ENCODE measurements at regions not wholly inside any gene's neighbourhood (a gene's known extent, or its start where the extent isn't known, plus 50 kb on each side); places are given as distances from the start of the nearest gene placed in this dataset.
"Not testable (repeated sequence)": the region's sequence is repeated elsewhere in the genome, so short reads cannot be mapped to it uniquely, and the experiment has no call there.

DNA sequence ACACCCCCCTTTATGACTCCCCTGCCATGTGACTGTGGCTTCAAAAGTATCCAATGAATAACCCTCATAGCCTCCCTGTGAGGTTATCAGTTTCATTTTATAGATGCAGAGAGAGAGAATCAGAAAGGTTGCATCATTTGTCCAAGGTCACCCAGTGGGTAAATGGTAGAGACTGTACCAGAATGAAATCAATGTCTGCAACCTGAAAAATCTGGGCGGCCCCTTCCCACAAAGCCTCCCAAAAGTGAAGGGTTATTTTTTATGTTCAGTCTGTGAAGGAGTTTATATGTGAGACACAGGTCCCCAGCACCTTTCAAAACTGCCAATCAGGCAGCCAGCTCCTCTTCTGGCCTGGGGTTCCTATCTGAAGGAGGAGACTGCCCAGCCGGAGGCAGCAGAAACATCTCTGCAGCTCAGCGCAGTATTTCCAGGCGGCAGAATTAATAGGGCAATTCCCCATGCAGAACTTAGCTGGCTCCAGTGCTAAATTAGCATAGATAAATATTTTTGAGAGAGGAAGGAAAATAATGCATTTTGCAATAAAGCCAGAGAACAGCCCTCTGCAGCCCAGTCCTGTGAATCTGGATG is 130.8 kb upstream of the PRR20G start:
- DNase-seq (ENCODE audit: low read depth, low spot score): no peak

DNA sequence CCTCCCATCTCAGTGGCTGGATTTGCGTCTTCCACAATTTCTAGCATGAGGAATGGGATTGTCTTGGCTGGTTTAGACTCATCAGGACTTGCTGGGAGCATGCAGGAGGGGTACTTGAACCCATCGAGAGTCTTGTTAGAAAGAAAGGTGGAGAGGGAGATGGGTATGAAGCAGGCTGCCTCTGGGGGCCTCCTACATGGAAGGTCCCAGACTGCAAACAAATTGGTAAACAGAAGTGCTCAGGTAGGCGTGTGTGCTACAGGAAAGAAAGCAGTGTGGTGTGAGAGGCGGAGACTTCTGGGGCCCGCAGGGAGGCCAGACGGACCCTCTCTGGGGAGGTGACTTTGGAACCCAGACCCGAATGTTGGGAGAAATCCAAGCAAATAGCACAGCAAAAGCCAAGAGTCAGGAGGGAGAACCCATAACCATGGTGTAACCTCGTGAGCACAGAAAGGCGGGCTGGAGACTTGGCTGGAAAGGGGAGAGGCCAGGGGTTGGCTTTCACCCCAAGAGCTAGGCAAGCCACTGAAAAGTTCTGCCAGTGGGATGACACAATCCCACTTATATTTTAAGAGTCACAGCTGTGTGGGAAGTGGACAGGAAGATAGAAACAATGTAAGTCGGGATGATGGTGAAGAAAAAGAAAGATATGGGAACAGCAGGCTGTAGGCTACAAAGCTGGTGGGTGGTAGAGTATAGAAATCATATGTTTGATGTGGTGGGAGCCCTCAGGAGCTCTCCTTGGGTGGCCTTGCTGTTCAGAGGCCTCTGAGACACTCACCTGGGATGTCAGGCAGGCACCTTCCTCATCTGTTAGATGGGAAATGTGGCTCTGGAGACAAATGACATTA is 130.1 kb upstream of the PRR20G start:
- DNase-seq (ENCODE audit: low read depth, low spot score): no peak

DNA sequence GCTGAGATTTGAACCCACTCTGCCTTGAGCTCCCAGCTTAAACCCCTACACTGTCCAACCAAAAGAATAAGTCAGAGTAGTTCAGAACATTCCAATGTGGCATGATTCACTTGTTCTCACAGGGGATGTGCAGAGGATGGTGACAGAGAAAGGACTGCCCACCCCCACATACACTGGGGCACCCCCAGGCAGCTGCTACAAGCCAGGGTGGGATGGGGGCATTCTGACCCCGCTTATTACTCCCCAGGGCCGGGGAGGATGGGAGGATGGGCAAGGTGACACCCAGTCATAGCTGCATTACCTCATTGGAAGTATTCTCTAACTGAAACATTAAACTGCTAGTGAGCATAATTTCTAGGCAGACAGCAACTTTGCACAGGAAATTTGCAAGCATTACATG is 126.0 kb upstream of the PRR20G start:
- no peak for DNase-seq (ENCODE audit: low read depth, low spot score)

DNA sequence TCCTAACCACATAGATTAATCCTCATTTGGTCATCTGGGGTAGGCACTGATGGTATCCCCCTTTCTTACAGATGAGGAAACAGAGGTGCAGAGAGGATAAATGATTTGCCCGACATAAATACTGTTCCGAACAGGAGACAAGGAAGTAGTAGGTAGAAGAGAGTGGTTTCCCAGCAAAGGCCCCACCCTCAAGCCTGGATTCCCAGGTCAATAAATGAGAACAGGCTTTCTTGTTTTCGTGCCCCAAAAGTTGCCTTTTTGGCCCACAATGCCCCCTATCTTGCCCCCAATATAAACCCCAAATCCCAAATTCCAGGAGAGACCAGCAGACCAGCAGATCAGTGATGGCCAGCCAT is 125.5 kb upstream of the PRR20G start:
- DNase-seq (ENCODE audit: low read depth, low spot score): no peak

DNA sequence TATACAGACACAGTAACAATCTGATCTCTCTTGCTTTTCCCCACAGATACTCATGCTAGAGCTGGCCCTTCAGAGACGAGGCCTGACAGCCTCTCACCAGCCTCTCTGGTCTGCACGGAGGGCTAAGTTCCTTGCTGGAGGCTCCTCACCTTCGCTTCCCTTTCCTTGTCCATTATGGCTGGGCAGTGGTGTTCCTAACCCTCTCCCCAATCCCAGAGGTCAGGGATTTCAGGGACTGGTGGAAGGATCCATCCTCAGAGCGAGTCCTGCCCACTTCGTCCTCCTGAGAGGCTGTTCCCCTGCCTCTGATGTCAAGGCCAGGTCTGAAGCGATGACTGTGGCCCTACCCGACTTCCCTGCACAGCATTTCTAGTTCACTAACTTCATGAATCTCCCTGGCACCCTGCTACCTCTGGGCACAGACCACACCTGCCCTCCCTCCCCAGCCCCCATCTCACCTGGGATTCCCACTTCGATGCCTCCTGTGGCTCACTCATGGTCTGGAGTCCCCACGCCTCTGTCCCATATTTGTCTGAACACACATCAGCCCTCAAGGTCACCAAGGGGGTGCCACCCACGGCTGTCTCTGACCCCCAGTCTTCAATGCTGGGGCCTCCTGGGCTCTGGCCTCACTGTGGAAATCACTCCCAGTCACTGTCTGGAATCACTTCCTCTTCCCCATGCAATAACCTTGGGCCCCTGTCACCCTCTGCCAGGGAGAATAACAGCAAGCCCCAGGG is 124.9 kb upstream of the PRR20G start:
- DNase-seq (ENCODE audit: low read depth, low spot score): no peak

DNA sequence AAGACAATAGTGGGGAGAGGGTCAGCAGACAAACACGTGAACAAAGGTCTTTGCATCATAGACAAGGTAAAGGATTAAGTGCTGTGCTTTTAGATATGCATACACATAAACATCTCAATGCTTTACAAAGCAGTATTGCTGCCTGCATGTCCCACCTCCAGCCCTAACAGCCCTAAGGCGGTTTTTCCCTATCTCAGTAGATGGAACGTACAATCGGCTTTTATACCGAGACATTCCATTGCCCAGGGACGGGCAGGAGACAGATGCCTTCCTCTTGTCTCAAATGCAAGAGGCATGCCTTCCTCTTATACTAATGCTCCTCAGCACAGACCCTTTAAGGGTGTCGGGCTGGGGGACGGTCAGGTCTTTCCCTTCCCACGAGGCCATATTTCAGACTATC is 124.0 kb upstream of the PRR20G start:
- not testable (repeated sequence) for DNase-seq (ENCODE audit: low read depth, low spot score)

DNA sequence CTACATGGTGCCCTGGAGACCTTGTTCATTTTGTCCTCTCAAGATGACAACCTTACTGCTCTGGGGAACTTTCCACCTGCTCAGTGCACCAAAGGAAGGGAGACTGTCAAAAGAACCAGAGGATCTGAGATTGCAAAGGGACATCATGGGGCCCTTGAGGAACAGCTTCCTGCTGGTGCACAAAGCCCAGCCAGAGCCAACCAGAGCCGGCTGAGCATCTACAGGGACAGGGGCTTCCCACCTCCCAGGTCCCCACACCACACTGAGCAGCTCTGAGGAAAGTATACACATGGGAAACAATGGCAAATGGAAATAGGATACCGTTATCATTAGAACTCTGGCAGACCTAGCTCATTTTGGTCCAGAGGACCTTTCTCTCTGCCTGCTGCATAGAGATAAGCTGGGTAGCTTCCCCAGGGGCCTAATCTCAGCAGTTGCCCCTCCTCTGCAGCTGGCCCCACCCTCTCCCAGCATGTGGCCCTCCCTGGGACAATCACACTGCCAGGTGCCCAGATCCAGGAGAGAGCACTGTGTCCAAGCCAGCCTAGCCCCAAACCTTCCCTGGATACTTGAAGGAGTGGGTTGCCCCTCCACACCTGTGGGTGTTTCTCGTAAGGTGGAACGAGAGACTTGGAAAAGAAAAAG is 123.4 kb upstream of the PRR20G start:
- DNase-seq (ENCODE audit: low read depth, low spot score): no peak

DNA sequence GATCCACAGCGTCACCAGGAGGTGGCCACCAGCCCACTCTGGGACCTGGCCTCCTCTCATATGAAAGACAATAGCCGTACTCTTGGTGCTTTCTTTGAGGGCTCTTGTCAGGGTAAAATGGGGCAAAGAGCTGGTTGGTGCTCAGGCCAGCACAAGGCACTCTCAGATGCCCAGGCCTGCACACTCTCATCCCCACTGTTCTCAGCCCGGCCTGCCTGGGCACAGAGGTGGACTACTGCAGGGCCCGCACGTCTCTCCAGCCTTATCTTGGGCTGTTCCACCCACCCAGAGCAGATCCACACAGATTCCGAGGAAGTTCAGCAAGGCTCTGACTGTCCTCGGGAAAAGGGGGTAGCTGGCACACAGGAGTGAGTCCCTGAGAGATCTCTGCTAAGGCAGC is 122.8 kb upstream of the PRR20G start:
- no peak for DNase-seq (ENCODE audit: low read depth, low spot score)

DNA sequence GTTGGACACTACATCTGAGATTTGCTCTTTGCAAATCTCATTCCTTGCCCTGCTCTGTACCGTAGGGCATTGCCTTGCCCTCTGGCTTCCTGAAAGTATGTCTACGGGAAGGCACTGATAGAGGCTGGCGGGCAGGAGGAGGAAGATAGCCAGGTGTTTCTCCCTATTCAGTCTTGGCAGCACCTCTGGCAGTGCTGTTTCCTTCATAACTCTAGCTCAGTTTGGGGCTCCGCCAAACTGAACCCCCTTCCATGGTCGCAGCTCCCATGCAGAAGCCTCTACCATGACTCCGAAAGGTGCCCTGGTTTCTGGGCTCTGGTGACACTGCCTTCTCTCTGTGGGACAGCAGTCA is 122.3 kb upstream of the PRR20G start:
- DNase-seq (ENCODE audit: low read depth, low spot score): no peak

DNA sequence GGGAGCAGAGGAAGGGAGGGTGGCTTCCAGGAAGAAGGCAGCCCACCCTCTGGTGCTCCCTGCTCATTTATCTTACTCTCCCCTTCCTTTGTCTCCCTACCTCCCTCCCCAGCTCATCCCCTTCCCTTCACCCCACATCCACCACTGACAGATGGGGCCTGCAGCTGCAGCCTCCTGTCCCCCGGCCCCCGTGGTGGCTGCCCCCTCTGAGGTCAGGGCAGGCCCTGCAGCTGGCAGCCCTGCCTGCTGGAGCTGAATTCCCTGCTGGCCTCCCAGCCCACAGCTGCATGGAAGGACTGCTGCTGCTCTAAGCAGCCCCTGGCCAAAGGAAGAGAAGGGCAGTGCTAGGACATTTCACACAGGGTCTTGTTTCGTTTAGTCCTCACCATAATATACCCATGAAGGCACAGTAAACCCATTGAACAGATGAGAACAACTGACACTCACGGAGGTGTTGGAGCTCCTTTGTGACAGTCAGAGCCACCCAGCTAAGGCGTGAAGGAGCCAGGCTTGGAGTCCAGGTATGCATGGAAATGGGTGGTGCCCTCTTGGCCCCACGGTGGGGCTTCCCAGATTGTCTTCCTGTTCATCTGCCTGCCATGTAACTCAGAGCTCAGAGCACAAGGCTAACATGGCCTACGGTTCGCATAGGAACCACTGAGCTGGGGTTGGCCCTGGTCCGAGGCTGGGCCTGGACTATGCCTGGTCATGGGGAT is 121.7 kb upstream of the PRR20G start:
- no peak for DNase-seq (ENCODE audit: low read depth, low spot score)

DNA sequence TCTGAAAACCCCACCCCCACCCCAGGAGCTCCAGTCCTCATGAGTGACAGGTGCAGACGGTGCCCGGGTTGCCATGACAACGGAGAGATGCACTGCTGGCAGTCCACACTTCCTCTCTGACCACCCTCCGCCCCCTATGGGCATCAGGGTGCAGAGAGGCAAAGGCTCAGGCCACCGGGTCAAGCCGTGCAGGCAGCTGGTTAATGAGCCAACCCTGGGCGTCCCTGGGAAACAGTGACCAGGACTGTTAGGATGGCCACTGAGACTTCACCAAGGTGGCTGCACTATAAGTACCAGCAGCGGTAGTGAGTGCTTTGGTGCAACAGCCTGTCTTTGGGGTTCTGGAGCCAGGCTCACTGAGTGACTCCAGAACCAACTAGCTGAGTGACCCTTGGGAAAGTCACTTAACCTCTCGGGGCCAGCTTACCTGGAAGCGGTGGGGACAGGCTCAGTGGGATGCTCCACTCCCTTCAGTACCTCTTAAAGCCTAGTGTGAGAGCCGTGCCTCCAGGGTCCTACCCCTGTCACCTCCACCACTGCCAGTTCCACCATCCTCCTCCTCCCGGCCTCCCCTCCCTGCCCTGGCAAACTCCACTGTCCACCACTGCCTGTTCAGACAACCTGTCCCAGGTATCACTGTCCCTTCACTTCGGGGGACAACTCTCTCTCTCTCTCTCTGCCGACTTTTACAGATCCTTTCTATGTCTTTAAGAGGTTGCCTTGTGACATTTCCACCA is 121.0 kb upstream of the PRR20G start:
- DNase-seq (ENCODE audit: low read depth, low spot score): no peak

DNA sequence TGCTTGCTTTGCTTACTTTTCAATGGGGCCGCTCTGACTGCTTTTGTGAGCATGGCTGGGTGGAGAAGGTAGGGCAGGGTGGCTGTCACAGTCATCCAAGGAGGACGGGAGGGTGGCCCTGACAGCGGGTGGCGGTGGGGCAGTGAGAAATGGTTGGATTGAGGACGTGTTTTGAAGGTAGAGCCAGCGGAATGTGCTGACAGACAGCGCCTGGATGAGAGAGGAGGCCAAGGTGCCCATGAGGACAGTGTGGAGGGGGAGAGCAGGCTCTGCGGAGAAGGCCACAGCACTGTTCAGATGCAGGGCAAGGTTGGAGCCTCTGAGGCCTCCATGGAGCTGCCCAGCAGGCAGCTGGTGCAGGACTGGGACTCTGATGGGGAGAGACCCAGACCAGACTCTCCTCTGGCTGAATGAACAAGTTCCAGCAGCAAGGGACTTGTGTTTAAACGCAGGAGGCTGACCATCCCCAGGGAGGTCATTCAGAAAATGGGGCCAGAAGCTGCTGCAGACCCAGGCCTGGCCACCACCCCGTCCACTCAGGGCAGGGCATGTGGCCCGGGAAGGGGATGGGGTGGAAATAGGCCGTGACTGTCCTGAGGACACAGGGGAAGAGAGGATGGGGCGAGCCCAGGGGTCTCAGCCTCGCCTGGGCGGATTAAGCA is 120.3 kb upstream of the PRR20G start:
- no peak for DNase-seq (ENCODE audit: low read depth, low spot score)

DNA sequence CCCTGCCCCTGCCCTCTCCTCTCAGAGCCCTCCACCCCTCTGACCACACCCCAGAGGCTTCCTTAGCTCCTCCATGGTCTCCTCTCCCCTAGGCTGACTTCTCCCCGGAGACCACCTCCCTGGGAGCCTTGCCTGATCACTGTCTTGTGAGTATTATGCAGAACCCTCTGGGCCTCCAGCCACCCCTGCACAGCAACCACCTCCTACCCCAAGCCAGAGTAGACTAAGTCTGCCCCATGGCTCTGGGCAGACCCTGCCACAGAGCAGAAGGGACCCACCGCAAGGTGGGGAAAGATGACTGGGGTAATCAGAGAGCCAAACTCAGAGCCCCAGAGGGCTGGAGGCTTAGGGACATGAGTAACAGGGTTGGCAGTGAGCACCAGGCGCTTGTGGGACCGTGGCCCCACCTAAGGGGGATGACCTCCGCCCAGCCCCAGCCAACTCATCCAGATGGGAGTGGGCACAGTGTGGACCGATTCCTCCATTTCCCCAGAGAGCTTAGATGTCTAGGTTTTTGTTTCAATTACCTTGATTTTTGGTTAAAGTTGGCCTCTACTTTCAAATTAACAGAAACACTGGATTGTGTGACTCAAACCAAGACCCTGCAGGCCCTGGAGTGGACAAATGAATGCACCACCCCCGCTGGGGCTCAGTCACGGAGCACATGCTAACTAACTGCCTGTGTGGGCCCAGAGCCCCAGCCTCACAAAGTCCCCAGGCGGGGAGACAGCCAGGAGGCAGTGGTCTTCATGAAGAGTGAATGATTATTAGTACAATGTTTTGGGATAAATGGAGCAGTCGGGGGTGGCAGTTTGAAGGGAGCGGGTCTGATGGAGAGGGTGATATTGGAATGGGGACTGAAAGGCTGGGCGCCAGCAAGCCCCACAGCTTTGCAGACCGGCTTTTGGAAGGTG is 119.4 kb upstream of the PRR20G start:
- DNase-seq (ENCODE audit: low read depth, low spot score): no peak

DNA sequence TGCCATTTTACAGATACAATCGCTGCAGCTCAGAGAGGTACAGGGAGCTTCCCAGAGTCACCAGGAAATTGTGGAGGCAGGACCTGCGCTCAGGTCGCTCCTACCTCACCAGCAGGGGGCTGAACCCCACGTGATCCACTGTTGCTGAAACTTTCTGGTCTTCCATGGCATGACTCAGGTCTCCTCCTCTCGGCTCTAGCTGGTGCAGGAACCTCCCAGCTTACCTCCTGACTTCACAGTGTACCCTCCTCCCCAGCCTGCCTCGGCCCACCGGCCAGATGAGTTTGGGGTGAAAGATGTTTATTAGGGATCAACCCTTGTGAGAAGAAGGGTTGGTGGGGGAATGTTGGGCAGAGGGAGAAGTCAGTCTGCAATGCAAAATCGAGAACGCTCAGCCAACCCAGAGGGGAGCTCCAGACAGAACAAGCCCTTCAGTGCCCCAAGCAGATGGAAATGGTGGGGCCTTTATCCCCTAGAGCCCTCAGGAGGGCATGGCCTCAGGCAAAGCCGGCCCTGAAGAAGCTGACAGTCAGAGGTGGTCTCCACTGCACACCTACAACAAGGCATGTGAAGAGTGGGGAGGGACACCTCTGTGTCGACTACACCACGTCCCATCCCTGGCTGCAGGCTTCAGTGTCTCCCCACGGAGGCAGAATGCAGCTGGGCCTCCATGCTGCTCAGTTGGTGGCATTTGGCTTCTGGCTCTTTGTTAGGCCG is 118.6 kb upstream of the PRR20G start:
- DNase-seq (ENCODE audit: low read depth, low spot score): no peak

DNA sequence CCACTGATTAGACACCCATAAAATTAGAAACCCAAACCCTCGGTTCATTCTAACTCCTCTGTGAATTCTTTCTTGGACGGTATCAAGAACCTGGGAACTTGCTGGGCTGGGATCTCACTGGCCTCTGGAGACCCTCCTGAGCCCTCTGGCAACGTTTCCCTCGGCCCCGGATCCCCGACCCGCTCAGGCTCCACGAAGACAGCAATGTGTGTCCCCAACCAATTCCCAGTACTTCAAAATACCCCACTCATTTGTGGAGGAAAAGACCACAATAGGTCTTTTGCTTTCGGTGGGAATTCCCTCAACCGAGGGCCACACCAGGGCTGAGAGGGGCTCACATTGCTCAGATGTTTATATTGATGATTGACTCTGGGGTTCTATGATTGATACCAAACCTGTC is 117.9 kb upstream of the PRR20G start:
- no peak for DNase-seq (ENCODE audit: low read depth, low spot score)

DNA sequence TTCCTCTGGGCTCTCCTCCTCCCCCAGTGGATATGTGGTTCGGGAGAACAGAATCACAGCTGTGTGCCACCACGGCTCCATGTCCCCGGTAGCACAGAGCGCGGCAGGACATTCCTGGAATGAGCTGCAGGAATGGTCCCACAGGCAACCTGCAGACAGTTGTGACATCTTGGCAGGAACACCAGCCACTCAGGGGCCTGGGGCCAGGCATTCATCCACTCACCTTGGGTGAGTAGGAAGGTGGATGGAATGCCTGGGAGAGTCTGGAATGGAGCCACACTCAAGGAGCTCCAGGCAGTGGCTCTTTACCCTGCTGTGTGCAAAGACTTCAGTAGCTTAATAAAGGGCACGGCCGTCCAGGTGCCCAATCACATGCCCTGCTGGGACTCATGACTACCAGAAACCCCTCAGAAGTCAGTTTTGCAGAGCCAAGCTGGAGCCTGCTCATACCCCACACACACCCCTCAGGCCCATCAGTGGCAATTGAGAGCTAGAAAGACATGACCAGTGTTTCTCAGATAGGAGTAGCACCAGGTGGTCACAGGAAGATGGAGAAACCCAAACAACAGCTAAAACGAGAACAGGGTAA is 117.3 kb upstream of the PRR20G start:
- no peak for DNase-seq (ENCODE audit: low read depth, low spot score)

DNA sequence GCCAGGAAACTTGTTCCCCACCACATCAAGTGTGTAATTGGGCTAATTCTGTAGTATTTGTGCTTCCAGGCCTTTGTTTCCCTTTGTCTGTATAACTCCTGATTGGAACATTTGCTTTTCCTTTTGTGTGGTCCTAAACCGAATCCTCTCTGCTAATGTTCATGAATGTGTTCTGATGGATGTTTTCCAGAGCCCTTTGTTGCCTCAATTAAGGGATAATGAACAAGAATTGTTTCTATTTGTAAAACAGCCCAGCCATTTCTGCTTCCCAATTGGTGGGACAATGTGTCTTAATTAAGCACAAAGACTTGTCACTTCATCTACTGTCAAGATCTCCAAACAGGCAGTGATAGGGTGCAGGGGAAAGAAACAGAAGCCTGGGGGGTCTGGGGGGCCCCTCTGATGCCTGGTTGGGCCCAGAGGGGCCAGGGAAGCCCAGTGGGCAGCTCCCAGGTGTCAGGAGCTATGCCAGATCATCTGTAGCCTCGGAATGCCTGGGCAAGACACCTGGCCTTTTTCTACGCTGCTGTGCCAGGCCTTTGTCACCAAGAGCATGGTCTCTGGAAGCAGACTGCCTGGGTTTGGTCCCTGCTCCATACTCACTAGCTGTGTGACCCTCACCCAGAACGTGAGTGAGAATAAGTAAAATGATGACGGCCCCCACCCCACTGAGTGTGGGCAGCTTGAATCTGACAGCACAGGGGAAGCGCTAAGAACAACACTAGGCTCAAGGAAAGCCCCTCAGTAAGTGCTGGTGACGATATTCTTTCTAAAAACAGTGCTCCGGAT is 116.6 kb upstream of the PRR20G start:
- no peak for DNase-seq (ENCODE audit: low read depth, low spot score)

DNA sequence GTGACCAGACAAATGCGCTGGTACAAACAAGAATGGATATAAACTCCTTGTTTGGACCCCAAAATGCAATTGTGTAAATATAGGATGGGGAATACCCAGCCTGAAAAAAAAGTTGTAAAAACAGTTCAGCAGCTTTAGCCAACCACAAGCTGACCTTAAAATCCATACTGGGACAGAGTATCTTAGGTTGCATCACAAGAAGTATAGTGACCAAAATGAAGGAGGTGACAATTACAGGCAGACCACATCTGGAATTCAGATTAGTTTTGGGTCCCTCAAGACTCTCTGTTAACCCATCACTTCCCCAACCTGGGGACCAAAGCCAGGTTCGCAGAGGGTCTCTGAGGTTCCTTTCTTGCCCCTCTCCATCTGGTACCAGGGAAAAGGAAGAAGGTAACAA is 115.9 kb upstream of the PRR20G start:
- no peak for DNase-seq (ENCODE audit: low read depth, low spot score)
